GM19324 (cell line): ENCODE measurements at regions not wholly inside any gene's neighbourhood (a gene's known extent, or its start where the extent isn't known, plus 50 kb on each side); places are given as distances from the start of the nearest gene placed in this dataset.
"Not testable (repeated sequence)": the region's sequence is repeated elsewhere in the genome, so short reads cannot be mapped to it uniquely, and the experiment has no call there.

ENCODE experiments used
- ATAC-seq: cut with Tn5 transposase; IDR thresholded peaks from one replicate; pipeline ENCODE4 v1.9.1; 2021; ENCODE audit warnings: mild to moderate bottlenecking, moderate library complexity; ENCODE audit not compliant: unreplicated experiment, low FRiP score

DNA sequence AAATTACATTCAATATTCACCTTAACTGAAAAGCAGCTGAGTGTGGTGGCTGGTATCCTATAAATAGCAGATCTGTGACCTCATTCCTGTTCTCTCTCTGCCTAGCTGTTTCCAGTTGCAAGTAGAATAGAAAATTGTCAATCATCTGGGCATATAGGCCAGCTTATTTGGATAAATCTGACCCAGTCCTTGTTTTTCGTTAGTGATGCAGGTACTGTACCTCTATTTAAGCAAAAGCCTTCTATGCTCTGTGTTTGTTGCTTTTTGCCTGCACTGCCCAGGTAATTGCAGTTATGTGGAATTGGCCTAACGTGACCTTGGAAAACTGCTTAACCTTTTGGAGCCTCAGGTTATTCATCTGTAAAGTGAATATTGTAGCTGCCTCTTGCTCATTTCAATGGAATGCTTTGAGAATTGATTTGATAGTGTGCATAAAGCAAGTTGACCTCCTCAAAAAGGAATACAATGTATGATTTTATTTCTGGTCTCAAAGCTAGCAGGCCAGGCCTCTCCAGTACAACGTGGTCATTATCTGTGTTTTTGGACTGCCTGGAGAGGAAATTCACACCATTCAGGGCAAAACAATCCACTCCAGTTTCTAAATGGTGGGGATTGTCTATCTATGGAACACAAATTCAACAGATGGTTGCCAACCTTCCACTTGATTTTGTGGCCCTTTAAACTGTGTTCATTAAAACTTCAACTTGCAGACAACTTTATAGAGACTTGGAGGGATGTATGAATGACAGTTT lies 508.7 kb upstream of the CITED2 start:
- no peak for ATAC-seq

DNA sequence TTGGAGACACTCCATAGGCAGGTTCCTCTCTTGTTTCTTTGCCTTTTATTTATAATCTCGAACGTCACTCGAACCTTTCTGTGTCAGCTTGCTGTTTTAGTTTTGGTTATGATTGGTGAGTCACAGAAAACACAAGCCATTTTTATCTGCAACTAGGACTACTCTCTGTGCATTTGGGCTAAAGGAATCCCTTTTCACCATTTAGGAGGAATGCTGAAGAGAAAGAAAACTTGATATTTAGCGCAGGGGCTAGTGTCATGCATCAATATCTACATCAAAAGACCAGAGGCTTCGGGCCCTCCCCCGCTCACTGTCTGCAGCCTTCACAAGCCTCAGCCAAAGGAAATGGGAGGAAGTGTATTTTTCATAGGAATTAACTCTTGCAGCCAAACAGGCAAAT lies 507.8 kb upstream of the CITED2 start:
- ATAC-seq = no peak

DNA sequence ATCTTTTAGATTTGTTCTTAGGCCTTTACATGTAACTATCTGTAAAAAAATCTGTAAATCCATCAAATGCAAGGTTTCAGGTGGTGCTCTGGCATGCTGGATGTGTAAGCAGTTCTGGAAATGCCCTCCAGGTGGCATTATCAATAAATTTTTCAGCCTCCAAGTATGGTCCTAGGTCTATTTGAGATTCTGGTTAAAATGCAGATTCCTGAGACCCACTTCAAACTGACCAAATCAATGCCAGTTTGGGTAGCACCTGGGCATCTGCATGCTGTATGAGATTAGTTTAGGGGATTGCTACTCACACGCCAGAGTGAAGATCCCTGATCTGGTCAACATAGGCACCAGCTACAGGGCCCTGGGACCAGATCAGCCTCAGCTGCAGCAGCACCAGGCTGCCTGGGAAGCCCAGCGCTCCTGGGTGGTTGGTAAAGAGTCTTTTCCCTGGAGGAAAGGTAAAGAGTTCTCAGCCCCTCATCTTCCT lies 507.3 kb upstream of the CITED2 start:
- ATAC-seq = peak; percentile 63

DNA sequence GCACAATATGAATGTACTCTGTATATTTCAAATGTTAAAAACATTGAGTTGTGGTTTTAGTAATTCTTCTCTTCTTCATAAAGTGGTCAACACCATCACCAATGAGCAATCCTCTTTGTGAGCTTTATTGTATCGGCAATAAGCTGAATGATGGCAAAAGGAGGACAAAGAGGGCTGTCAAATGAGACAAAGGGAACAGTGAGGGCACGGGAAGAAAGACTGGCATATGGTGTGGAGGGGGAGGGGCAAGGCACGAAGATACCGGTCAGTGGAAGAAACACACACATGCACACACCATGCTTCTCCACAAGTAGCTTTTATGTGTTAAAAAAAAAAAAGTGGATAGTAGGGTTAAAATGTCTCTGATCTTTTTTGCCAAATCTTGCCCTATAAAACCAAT lies 506.8 kb upstream of the CITED2 start:
- ATAC-seq = no peak

DNA sequence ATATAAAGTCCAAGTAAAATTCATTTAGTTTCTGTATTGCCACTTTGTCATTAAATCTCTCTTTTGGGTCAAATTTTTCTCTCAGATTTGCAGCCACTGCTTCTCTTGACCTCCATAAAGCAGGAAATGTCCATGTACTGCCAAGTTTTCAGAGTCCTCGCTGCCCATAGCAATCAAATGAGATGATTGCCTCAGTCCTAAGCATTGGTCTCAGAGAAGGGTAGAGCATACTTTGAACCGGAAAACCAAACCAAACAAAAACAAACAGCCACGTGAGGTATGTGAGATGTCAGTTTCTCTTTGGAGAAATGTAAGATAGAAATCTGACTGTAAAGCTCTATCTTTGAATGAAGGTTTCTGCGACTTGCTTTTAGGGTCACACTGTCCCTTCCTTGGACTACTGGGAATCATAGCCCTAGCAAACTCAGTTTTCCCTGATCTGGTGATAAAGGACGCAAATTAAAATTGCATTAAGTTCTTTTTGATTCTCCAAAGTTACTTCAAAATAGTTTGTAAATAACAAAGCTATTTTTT lies 505.4 kb upstream of the CITED2 start:
- ATAC-seq = no peak

DNA sequence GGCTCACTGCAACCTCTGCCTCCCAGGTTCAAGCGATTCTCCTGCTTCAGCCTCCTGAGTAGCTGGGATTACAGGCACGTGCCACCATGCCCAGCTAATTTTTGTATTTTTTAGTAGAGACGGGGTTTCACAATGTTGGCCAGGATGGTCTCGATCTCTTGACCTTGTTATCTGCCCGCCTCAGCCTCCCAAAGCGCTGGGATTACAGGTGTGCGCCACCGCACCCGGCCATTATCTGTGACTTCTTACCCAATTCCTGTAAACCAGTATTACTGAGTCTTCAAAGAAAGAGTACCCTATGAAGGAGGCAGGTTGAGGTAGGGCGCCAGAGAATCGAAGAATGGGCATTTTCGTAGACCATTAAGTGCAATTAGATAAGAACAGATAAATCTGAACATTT lies 504.8 kb upstream of the CITED2 start:
- not testable (repeated sequence) for ATAC-seq

DNA sequence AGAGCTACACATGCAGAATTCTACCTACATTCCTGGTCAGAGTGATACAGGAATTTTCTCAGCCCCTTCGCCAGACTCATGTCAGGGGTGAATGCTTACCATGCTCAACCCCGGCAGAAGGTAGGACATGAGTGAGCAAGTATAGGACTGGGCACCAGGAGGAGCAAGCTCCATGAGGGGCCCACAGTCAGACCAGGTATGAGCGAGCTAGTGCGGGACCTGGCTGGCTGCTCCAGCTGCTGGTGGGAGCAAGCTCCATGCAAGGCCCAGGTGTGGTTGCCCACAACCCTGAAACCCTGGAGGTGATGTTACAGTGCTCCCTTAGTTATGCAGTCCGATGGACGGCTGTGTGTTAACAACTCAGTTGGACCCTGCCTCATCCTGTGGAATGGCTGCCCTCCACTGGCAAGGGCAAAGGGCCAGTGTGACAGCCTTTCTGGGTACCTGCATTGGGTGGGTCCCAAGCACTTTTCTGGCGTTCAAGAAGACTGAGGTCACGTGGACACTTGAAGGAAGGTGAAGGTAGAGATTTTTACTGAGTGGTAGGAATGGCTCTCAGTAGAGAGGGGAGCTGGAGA lies 503.5 kb upstream of the CITED2 start:
- ATAC-seq = no peak

DNA sequence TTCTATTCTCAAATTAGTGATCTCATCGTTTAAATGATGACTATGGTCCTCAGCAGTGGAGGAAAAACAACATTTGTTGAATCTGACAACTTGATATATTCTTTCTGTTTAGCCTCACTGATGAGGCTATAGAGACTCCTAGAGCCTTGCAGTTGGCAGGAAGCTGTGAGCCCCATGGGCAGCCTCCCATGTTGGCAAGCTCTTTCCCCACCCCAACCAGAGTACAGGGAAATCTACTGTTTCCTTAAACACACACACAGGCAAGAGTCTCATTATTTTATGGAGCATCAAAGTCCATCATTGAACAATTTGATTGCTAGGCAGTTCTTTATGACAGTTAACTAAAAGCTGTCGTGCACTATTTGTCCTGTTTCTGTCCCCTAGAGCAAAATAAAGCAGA lies 498.2 kb upstream of the CITED2 start:
- ATAC-seq = no peak

DNA sequence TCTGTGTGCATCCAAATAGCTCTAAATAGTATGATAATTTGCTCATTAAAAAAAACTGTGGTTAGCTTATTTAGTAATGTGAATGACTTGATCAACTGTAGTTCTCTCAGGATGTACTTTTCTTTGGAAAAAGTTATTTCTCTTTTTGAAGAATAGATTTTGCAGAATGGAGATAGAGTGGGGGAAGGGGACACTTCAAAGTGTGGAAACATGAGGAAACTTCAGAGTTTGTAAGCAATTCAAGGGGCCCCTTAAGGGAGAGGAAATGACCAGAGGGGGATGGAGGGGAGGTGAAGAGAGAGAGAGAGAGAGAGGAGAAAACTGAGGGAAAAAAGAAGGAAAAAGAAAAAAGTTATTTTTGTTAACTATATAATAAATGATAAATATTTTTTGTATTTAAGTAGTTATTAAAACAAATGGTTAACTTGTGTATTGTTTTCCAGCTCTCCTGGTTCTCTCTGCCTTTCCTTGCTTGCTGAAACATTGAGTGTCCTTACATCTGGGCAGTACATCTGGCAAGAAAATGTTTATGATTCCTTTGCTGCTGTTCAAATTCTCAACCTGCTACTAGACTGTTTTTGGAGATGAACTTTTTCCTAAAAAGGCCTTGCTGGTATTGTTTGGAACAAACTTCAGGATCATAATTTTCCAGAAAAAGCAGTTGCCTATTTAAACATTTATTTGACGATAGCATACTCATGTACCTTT lies 497.5 kb upstream of the CITED2 start:
- ATAC-seq = no peak

DNA sequence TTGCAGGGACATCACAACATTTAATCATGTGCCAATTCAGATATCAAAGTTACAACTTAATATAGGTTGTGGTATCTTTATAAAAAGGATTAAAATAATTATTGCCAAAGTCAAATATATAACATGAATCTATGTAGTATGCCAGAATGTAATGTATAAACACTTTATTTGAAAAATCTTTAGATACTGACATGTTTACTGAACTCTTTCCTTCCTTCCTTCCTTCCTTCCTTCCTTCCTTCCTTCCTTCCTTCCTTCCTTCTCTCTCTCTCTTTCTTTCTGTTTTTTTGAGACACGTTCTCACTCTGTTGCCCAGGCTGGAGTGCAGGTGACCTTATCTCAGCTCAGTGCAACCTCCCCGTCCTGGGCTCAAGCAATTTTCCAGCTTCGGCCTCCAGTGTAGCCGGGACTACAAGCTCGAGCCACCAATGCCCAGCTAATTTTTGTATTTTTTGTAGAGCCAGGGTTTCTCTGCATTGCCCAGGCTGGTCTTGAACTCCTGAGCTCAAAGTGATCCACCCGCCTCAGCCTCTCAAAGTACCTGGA lies 496.8 kb upstream of the CITED2 start:
- ATAC-seq = no peak

DNA sequence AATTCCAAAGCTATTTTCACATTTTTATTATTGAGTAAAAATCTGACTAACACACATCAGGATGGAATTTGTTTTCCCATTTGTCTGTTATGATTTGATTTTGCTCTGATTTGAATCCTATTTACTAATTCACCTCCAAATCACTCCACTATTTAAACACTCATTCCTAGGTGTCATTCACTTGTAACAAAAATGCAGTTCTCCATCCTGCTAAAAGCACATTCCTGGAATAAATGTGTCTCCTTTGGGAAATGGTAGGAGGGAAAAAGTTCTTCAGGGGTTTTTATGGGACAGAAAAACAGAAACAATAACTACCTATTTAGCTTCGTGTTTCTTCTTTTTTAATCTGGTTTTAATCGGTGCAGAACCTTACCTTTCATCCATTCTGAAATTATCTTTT lies 494.1 kb upstream of the CITED2 start:
- no peak for ATAC-seq

DNA sequence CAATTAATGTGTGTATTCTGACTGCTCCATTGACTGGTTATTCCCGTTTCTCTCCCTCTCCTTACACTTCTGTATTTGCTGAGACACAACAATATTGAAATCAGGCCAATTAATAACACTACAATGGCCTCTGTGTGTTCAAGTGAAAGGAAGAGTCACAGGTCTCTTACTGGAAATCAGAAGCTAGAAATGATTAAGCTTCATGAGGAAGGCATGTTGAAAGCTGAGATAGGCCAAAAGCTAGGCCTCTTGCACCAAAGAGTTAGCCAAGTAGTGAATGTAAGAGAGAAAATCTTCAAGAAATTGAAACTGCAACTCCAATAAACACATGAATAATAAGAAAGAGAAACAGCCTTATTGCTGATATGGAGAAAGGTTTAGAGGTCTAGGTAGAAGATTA lies 489.5 kb upstream of the CITED2 start:
- no peak for ATAC-seq

DNA sequence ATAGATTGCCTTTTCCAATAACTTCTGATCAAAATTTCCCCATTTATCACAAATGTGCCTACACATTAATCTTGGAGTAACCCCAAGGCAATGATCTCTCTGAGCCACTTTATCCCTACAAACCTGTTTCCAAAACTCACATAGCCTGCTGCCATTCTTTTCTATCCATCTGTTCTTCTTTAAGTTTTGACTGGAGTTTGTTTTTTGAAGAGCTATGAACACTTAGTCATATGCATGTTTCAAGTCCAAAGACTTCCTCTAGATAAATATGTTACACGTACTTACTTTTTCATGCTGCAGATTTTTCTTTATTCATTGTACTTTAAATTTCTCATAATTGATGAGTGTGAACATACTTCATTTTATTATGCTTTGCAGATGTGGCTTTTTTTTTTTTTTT lies 488.9 kb upstream of the CITED2 start:
- no peak for ATAC-seq

DNA sequence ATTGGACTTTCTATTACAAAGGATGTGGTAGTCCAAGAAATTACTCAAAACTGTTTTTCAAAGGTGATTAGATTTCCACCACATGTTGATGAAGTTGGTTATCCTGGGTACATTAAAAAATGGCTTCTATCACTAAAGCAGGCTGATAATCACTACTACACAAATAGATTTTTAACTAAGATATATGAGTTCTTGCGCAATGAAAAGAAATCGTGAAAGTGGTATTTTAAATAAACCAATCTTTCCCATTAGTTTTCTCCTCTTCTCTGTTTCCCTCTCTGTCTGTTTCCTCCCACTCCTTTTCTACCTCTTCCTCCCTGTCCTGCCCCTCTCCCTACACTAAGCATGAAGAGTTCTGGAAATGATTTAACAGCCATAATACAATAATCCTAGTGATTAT lies 487.9 kb upstream of the CITED2 start:
- no peak for ATAC-seq

DNA sequence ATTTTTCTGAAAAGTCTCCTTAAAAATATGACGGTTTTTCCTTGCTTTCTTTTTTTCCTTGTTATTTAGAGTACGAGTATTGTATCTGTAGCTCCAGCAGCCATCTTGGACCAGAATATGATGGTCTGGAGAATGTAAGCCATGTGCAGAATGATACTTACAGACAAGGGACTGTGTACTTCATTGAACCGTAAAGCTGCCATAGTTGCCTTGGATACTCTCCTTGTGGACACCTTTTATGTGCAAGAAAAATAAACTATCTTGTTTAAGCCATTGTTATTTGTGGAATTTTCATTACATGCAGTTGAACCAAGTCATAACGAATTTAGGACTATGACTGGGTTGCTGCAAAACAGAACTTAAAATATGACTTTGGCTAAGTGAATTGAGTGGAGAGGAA lies 485.8 kb upstream of the CITED2 start:
- ATAC-seq = no peak

DNA sequence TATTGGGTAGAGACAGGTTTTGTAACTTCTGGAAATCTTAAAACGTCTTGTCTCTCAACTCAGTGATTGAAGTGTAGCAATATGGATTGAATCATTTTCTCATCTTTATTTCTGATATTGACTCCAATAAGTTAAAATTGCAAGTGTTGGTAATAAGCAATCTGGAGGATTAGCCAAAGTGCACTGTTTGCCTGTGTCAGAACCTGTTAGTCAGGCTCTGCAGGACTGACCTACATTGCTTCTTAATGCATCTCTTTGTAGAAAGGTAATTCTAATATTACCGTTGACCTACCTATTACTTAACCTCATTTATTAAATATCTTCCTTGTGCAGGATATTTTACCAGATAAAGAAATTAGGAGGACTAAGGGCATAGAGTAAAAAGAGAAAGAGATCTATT lies 484.0 kb upstream of the CITED2 start:
- no peak for ATAC-seq

DNA sequence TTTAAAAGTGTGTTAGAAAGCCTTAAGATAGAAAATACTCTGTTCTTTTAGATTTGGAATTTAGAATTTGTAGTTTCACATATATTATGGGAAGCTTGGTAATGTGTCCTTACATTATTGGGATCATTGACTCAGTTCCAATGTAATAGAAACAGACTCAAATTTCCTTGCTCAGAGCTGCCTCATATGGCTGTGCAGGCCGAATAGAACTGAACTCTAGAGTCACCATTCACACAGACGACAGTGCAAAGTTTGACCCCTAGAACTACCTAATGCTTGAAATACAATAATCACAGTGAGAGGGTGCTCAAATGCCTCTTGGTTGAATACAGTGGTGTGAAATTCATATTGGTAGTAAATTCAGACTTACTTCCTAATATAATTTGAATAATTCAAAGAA lies 482.7 kb upstream of the CITED2 start:
- no peak for ATAC-seq

DNA sequence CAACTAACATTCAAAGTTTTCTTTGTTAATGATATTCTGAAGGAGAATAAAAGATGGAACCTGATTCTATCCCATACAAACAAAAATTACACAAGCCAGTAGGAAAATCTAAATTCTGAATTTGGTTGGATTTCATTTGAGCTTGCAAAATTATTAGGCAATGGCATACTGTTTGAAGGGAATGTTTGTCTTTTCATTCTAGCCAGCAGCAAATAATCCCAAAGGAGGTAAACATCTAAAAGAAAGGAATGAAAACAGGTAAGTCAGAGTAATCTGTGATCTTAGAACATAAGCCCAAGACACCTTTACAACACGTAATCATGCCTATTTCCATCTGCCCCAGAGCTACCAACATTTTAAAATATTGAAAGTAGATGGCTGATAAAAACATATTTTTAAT lies 482.1 kb upstream of the CITED2 start:
- ATAC-seq = no peak

DNA sequence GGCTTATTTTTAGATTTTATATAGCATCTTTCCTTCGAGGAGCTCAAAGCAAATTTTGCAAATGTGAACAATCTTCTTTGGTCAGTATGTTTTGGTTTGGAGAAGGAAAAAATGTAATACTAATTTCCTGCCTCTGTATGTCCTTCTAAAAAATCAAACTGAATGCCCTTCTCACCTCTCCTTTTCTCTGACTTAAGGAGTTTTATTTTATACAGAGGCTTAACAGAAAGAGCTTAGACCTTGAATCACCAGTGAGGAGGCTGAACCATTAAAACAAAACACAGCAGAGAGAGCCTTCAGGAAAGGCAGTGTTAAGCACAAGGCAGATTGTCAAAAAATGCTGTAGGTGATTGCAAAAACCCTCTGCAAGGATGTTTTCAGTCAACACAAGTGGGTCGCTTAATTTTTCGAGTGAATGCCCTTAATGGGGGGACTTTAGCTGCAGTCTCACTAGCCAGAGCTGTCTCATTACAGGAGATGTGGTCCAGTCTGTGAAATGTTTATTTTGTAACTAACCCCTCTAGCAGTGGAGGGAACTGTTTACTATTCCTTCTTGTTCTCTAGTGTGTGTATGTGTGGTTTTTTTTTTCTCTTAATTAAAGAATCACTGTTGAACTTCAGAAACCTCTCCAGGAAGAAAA lies 481.3 kb upstream of the CITED2 start:
- ATAC-seq = no peak

DNA sequence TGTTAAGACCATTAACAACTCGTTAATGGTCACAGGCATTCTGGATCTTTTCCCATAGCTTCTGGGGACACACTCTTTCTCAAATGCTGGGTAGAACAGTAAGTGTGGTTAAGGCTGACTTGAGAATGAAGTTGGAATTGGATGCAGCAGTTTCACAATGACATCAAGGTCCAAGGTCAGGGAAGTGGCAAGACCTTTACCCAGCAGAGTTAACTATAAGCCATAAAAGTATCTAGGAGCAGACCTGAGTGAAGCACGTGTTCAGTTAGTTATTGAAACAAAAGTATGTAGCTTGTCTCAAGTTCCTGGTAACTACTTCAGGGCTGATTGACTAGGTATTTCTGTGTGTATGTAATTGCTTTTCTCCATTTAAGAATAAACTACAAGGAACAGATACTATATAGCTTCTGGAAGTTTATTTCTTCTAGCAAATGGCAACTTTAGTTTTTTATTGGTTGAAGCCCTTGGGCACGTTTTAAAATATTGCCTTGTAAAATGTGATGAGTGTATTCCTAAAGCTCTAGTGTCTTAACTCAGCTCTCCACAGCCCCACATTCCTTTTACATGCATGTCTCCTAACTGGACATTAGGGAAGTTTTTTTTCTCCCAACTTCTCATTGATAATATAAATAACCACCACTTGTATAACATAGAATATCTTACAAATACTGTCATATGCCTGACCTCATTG lies 479.0 kb upstream of the CITED2 start:
- ATAC-seq = no peak
